ENCODE measurements at regions not wholly inside any gene's neighbourhood (a gene's known extent, or its start where the extent isn't known, plus 50 kb on each side); places are given as distances from the start of the nearest gene placed in this dataset.

DNA sequence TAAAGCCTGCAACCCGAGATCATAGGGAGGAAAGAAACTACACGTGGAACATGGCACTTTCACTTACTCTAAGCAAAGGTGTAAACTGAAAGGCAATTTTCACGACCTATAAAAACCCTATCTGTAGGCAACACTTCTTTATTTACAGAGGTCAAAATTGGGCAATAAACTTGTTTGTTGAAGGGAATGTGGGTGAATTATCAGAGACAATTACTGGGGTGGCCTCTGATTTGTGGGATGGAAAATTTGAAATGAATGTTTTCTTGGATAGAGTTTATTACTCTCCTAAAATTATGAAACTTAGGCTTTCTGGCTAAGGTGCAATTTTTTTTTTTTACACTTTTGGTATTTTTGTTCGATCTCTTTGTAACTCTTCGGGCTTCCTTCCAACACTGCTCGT is 734.1 kb upstream of the TENM3 start:
- Histone ChIP-seq H3K4me1 (peaks cover 8% of the 10 kb centered on the region), H3K36me3 (no peaks in the 10 kb centered on the region), H3K9me3 (no peaks in the 10 kb centered on the region), H3K27me3 (no peaks in the 10 kb centered on the region), H3K4me3 (ENCODE audit: low read depth, low read length) (no peak overlapping the region)
- DNase-seq, result no peak
- TF ChIP-seq, protein P1, sequence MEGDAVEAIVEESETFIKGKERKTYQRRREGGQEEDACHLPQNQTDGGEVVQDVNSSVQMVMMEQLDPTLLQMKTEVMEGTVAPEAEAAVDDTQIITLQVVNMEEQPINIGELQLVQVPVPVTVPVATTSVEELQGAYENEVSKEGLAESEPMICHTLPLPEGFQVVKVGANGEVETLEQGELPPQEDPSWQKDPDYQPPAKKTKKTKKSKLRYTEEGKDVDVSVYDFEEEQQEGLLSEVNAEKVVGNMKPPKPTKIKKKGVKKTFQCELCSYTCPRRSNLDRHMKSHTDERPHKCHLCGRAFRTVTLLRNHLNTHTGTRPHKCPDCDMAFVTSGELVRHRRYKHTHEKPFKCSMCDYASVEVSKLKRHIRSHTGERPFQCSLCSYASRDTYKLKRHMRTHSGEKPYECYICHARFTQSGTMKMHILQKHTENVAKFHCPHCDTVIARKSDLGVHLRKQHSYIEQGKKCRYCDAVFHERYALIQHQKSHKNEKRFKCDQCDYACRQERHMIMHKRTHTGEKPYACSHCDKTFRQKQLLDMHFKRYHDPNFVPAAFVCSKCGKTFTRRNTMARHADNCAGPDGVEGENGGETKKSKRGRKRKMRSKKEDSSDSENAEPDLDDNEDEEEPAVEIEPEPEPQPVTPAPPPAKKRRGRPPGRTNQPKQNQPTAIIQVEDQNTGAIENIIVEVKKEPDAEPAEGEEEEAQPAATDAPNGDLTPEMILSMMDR (IDR thresholded peaks at IDR 0.05; ENCODE audit: low read depth, low read length), result no peak

DNA sequence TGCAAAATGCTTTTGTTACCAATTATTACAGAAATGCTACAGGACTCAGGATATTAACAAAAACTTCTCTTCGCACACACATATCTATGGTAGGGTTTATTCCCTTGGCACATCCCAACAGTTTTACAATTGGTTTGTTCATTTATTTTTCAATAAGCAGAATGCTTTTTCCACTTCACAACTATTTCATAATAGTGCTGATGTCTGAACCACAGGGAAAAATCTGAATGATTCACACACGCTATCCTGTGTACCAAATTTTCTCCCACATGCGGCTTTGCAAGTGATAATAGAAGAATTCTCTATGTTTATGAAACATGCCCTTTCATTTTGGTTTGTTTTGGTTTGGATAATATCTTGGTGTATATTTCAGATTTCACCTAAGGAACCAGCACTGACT is 725.7 kb upstream of the TENM3 start:
- Histone ChIP-seq H3K4me1 (peaks cover 6% of the 10 kb centered on the region; the same call in 1 of the 2 replicates), H3K4me3 (ENCODE audit: low read depth, low read length) (no peak overlapping the region), H3K36me3 (no peaks in the 10 kb centered on the region), H3K27me3 (no peaks in the 10 kb centered on the region), H3K9me3 (no peaks in the 10 kb centered on the region)
- no peak for DNase-seq
- TF ChIP-seq, protein P1 (IDR thresholded peaks at IDR 0.05; ENCODE audit: low read depth, low read length), result no peak

- H3K36me3 ChIP-seq, result no peaks in the 10 kb centered on the region
- no peaks in the 10 kb centered on the region for H3K9me3 ChIP-seq
- H3K4me3 ChIP-seq (ENCODE audit: low read depth, low read length), result no peak overlapping the region
- peaks cover 6% of the 10 kb centered on the region for H3K4me1 ChIP-seq
- TF ChIP-seq, protein P1 (IDR thresholded peaks at IDR 0.05; ENCODE audit: low read depth, low read length), result no peak
- H3K27me3 ChIP-seq, result no peaks in the 10 kb centered on the region
- DNase-seq, result no peak
These were observed 722.4 kb upstream of the TENM3 start for GRCh38 chr4:181520790-181521189.

GRCh38 chr4:181523973-181524372 is 719.2 kb upstream of the TENM3 start:
- Histone ChIP-seq H3K27me3 (no peaks in the 10 kb centered on the region), H3K9me3 (no peaks in the 10 kb centered on the region), H3K4me3 (ENCODE audit: low read depth, low read length) (no peak overlapping the region), H3K4me1 (peaks cover 8% of the 10 kb centered on the region), H3K36me3 (no peaks in the 10 kb centered on the region)
- DNase-seq, result no peak
- TF ChIP-seq, protein P1 (IDR thresholded peaks at IDR 0.05; ENCODE audit: low read depth, low read length), result no peak

- Histone ChIP-seq H3K27me3 (no peaks in the 10 kb centered on the region), H3K36me3 (no peaks in the 10 kb centered on the region), H3K4me1 (peaks cover 8% of the 10 kb centered on the region), H3K4me3 (ENCODE audit: low read depth, low read length) (no peak overlapping the region), H3K9me3 (no peaks in the 10 kb centered on the region)
- TF ChIP-seq, protein P1 (IDR thresholded peaks at IDR 0.05; ENCODE audit: low read depth, low read length), result no peak
- DNase-seq, result no peak
These were observed 718.7 kb upstream of the TENM3 start for GRCh38 chr4:181524499-181524898.

GRCh38 chr4:181525634-181526033 is 717.6 kb upstream of the TENM3 start:
- no peak overlapping the region for H3K4me3 ChIP-seq (ENCODE audit: low read depth, low read length)
- TF ChIP-seq, protein P1 (IDR thresholded peaks at IDR 0.05; ENCODE audit: low read depth, low read length), result no peak
- no peaks in the 10 kb centered on the region for H3K9me3 ChIP-seq
- no peak for DNase-seq
- peaks cover 8% of the 10 kb centered on the region for H3K4me1 ChIP-seq
- H3K36me3 ChIP-seq, result no peaks in the 10 kb centered on the region
- H3K27me3 ChIP-seq, result no peaks in the 10 kb centered on the region
